HG03442 (cell line): ENCODE measurements at regions not wholly inside any gene's neighbourhood (a gene's known extent, or its start where the extent isn't known, plus 50 kb on each side); places are given as distances from the start of the nearest gene placed in this dataset.

Experiments used
- ATAC-seq: cut with Tn5 transposase; IDR thresholded peaks from one replicate; pipeline ENCODE4 v1.9.1; 2021; ENCODE audit warnings: mild to moderate bottlenecking, moderate library complexity; ENCODE audit not compliant: unreplicated experiment

DNA sequence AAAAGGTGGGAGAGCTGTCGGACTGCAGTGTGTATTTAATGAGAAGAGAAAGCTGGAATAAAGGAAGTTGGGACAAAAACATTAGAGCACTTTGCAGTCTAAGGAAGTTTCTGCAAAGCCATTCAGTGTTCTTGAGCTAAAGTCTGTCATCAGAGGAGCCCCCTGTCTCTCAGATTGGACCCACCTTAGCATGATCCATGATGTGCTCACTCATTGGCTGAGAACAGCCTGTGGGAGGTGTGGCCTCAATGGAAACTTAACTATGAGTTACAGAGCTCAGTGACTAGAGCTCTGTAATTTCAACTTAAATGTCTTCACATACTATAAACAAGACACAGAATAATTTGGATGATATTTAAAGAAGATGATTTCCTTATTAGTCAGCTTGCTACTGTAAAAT, 437.0 kb downstream of the BTBD3 start:
- no peak for ATAC-seq

DNA sequence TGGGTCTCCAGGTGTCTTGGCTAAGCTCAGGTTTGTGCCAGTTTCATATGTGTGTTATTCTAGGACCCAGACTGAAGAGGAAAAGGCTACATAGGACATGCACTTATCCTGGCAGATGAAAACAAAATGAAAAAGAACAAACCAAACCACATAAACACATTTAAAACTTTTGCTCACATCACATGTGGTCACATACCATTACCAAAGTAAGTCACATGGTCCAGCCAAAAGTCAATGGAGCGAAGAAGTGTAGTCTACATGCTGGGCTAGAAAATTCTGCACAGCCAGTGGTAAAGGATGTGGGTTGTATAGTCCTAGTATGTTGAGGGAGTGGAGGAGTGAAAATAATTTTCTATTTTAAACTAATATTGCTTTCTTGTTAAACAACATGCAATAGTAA, 437.5 kb downstream of the BTBD3 start:
- ATAC-seq, result no peak

DNA sequence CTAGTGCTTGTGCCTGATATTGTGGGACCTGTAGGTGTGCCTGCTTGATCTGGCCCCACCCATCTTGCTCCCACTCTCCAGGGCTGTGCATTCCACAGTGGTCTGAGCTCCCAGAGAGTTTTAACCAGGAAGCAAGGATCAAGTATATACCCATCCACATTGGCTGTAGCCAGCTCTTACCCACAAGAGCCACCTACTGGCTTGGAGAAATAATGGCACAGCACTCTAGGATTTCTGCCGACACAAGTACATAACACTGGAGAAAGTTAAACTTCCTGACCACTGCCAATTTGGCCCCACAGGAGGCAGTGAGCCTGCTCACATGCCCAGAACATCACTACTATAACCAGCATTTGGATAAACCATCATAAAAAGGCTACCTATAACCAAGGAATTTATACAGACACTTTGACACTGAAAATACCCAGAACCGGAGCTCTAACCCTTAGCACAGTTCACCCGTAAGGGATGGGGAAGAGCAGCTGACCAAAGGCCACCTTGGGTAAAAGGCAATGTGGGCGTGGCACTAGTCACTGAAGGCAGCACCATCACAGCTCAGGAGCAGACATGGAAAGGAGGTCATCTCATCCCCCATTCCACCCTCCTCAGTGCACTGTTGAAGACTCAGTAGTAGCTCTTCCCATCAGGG, 440.4 kb downstream of the BTBD3 start:
- no peak for ATAC-seq

DNA sequence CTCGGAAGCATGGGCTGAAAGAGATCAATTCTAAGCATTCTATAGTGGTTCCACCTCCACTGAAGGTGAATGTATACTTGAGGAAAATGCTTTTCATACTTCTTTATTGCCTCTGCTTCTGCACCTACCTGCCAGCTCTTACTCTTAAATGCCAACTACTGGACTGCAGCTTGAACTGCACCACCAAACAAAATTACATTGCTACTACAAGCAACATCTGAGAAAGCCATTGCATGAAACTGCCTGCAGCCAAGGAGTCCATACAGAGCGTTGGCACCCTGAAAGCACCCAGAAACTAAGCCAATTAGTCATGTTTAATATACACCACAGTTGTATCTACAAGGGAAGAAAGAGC, 440.9 kb downstream of the BTBD3 start:
- ATAC-seq, result no peak

DNA sequence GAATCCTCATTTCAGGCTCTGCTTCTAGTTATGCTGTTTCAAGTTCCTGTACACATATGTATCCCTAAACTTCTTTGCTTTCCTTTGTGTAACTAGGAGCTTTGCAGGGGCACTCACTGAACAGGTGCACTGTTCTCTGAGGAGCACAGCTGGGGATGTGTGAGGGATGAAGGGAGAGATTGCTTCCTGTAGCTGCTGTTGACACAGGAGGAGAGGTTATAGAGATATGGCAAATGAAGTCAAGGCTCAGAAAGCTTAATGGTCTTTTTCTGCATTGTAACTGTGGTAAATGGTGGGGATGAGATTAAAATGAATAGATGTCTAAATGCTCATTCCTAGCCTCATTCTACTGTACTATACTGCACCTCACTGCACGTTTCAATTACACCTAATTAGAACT, 454.3 kb downstream of the BTBD3 start:
- no peak for ATAC-seq

DNA sequence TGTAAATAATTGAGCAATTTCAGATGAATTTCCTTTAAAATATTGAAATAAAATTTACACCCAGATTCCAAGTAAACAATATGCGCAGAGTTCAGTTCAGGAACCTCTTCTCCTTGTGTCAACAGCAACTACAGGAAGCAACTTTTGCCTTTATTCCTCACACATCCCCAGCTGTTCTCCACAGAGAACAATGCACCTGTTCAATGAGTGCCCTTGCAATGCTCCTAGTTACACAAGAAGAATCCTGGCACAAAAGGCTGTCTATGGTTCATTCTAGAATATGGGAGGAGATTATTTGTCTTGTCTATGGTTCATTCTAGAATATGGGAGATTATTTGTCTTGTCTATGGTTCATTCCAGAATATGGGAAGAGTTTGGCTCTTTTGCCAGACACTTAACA, 454.9 kb downstream of the BTBD3 start:
- no peak for ATAC-seq

DNA sequence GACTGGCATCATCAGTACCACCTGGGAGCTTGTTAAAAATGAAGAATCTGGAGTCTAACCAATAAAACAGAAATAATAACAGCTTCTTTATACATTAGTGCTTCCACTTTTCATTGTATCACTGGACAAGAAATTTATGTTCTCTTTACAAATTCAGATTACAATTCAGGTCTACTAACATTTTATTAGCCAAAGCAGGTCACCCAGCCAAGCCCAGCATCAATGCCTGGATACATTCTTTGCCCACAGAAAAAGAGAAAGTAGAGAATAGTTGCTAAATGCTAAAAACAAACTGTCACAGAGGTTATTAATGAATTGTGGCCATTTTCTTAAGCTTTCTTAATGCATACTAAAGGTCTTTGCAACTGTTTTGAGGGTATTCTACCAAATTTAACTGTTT, 458.3 kb downstream of the BTBD3 start:
- ATAC-seq, result no peak

DNA sequence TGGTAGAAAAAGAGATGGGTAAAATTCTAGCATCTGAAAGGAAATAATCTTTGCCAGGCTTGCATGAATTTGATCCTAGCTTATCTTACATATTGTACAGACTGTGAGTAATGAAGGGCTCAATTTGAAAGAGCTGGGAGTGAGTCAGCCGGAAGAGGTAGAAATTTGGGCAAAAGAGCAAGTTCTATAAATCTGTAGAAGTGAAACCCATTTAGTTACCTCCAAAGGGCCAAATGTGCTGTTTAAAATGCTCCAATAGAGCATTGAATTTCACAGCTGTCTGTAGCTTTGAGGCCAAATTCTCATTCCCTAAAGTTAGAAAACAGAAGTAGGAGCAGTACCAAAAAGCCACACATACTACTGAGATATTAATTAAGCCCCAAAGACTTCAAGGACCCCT, 466.1 kb downstream of the BTBD3 start:
- ATAC-seq, result no peak

DNA sequence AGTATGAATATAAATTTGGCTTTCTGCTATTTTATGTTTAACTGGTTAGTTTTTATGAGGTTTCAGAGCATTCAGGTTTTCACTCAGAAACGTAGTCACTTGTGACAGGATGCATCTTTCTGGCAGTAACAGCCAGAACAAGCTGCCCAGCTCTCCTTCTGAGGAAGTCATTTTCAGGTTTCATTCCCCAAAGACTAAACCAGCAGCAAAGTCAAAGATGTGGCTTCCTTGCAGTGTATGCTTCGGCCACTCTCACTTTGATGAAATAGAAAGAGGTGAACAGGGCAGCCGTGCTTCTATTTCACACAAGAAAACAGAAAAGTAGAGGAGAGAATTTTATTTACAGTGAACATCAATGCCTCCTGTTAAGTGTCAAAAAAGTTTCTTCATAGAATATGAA, 469.1 kb downstream of the BTBD3 start:
- no peak for ATAC-seq

DNA sequence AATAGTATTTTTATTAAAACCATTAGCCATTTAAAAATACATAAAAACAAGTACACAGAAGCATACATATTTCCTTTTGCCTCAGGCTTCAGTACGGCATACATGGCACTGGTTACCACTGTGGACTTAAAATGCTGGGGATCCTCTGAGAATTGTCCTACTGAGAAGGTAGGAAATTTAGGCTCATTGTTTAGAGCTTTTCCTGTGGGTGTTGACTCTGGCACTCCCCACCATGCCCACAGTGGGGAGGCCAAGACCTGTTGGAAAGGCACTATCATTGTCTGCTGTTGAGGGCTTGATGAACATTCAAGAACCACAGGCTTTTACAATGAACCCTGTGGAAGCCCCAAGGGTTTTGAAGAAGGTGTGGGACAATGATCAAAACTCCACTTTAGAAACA, 473.4 kb downstream of the BTBD3 start:
- no peak for ATAC-seq

DNA sequence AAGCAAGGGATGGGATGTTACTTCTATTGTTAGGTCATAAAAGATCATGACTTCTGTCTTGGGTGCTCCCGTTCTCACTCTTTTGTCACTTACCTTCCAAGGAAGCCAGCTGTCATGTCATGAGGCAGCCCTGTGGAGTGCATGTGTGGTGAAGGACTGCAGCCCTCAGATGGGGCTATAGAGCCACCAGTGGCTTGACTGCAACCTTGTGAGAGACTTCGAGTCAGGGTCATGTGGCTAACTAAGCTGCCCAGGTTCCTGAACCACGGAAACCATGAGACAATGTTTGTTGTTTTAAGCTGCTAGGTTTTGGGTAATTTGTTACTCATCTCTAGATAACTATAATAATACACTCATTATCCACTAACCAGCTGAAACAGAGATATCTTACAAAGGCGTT, 477.1 kb downstream of the BTBD3 start:
- no peak for ATAC-seq

DNA sequence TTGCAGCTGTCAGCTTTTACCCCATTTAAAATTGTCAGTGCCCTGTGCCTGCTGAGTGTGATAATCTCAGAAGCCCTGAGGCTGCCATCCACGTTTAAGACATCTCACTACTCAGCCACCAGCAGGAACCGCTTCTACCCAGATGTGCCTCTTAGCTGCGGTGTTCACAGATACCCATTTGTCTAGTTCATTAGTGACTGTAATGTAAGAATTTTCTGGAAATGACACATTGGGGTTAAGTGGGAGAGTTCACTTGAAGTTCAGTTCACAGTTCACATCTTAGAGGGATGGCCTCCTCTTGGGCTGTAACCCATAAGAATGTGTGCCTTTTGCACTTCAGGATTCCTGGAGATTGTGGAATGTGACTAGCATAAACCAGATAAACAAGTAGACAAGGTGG, 477.7 kb downstream of the BTBD3 start:
- no peak for ATAC-seq

DNA sequence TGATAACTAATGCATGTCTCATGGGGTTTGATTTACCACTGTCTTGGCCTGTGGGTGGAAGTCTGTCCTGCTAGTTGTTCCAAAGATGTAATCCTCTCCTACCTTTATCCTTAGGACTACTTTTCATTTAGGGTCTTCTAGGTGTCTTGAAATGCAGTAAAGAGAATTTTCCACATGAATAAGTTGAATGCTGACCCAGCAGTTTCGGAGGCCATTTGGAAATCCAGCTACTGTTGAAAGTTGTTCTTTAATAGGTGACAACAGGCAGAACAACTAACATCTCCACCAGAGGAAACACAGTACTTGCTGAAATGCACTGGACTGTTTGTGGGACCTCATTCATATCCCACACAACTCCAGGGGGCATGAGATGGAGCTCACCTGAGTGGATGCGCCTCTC, 478.1 kb downstream of the BTBD3 start:
- no peak for ATAC-seq

DNA sequence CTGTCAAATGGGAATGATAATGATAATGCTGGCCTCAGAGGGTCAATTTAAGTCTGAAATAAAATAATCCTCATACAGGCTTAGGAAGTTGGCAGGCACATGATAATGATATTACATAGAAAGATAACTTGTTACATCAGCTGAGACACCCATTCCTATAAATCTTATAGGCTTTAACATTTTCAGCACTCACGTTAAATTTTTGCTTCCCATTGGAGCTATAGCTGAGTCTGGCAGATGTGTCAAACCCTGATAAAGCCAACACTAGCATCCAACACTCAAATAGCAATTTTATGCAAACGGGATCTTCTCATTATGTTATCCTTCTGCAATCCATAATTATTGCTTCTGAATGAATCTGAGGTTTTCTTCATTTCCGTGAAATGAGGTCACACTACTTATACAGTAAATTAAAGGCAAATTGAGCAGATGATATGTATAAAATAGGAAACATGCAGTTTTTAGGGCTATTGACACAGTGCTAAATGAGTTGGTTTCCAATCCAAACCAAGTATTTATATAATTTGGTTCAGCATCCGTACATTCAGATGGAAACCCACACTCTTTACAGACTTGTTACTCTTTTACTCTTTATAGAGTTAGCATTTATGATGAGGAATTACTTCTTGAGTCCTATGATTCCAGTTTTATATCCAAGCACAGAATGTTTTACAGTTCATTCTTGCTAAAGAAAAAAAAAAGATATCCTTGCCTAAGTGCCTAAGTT, 481.6 kb downstream of the BTBD3 start:
- ATAC-seq, result no peak

DNA sequence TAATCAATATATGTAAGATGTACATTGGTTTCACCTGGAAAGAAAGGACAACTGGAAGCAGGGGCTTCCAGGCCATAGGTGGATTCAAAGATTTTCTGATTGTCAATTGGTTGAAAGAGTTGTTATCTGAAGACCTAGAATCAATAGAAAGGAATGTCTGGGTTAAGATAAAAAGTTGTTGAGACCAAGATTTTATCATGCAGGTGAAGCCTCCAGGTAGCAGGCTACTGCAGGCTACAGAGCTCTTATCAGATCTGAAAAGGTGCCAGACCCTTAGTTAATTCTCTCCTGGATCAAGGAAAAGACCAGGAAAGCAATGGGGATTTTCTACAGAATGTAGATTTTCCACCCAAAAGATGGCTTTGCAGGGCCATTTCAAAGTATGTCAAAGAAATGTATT, 487.2 kb downstream of the BTBD3 start:
- ATAC-seq, result no peak

DNA sequence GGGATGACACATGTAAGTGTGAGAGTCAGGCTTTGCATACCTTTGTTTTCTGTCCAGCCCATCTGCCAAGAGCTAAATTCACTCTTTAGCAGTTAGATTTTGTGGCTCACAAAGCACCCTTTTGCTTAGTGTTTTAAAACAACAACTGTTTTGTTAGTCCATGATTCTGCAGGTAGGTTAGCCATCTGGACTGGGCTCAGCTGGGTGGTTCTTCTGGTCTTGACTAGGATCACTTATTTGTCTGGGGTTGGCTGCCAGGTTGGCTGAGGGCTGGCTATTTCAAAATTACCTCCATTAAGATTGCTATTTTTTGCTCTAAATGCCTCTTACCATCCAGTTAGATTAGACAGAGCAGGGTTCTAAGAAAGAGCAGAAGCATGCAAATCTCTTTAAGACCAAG, 489.3 kb downstream of the BTBD3 start:
- no peak for ATAC-seq

DNA sequence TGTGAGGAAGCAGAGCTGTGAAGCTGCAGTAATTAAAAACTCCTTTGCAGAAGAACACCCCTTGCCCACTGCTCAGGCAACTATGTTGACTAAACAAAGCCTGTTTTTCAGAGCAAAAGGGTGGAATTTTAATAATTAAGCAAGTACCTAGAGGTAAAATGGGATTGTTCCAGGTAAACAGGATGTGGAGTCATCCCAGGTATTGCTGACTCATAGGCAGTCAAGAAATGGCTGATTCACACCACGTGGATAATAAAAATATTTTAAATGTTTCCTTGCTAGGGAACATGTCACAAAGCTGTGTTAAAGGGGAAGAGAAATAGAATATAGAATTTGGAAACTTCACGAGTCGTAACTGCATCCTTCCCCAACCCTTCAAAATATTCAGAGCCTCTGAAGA, 491.8 kb downstream of the BTBD3 start:
- no peak for ATAC-seq

DNA sequence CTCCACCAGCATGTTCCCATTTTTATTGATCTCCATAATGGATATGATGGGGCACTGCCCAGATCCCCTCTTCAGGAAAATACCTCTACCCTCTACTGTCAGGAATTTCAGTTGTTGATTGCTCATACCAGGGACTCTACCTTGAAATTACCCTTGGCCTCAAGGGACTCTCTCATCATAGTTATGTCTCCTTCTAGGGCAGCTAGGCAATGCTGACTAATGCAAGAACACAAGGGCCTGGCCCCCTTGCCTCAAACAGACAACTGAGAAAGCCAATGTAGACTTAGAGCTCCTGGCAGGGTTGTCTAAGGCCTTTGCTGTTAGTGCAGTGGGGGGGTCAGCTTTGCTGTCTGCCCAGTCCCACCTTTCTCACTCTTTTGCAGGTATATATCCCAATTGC, 493.1 kb downstream of the BTBD3 start:
- ATAC-seq, result no peak

DNA sequence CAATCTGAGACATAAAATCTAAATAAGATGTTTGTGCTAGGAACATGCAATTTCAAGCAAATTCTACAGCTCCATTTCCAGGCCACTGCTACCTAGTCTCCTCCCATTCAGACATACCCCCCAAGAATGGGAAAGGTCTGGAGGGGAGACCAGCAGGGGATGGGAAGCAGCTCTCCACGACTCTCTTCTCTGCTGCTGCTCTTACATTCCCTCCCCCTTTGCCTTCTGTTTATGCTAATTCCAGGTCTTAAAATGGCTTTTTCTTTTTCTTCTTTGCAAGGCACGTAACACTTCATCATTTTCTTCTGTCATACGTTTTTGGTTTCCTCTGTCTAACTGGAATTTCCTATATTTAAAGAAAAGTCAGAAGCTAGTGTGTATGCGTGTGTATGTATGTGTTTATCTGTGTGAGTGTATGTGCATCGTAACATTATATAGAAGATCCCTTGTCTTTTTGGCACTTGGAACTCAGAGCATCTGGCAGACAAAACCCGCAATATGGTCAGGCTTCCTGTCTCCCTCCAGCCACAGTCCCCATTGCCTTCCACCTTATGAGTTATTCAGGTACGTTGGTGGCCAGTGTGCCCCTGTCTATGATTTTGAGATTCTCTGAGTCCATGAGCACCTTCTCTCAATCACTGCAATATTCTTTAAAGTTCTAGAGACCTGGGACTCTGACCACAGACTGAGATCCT, 493.7 kb downstream of the BTBD3 start:
- ATAC-seq, result no peak

DNA sequence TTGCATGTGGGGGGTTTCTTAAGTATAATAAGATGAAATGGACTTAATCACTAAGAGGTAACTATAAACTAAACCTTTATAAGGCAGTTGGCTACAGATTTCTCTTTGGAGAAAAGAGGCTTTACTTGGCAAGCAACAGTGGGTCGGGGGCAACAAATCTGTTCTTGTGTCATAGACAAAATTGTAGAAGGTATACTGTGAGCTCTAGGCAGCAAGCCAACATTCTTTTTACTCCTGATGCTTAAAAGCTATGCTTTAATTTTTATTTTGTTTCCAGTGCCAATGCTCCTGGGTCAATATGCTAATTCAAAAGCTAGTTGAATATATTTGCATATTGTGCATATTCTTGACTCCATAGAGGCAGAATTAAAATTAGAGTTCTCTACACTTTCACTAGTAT, 495.4 kb downstream of the BTBD3 start:
- ATAC-seq, result no peak

DNA sequence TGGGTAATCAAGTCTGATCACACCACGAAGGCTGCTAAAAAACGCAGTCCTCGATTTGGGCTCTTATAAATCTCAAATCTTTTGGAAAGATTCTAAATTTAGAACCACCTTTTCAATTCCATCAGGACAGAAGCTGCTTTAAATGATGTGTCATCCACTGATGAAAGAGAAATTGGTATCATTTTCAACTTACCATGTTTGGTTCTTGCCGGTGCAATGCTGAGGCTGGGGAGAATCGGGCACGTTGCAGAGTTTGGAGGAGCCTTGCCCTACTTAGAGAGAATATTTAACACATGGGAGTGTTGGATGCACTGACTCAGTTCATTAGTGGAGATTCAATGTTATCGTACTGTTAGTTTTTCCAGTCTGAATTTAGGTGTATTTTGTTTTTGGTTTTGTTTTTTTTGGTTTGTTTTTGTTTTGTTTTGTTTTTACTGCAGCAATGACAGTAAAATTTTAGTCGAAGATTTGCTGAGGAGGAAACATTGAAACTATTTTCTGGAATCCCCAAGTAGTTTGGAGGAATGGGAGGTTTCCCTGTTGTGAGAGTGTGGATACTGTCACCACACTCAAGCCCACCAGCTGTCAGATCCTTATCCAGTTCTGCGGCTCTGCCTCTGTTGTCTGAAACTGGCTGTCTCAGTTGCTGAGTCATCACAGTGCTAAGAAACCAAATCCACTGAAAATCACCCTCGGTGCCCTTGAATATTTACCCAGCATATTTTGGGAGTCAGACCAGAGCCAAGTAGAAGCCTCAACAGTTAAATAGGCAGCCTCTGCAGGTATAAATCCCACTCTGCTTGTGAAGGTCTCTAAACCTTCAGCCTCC, 497.0 kb downstream of the BTBD3 start:
- ATAC-seq, result no peak

DNA sequence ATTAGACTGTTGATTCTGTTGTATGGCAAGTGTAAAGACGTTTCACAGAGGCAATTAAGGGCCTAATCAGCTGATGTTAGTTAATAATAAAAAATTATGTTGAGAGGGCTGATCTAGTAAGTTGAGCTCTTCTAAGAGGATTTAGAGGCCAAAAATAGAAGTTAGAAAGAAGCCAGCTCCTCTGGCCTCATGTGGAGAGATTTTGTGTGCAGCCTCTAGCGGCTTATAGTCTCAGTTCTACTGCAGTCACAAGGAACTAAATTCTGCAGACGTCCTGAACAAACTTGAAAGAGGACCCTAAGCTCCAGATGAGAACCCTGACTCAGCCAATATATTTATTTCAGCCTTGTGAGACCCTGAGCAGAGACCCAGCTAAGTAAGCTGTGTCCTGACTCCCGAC, 498.6 kb downstream of the BTBD3 start:
- ATAC-seq, result no peak
